RCC 7860 (cell line): ENCODE measurements at regions not wholly inside any gene's neighbourhood (a gene's known extent, or its start where the extent isn't known, plus 50 kb on each side); places are given as distances from the start of the nearest gene placed in this dataset.

ENCODE experiments used
- DNase-seq: peaks from one replicate; pipeline ENCODE4 v3.0.0-alpha.2; 2015; ENCODE audit warnings: low spot score
- FAIRE-seq: peaks from 2 replicates; lab custom pipeline; 2012; peaks lifted over from hg19 to GRCh38; lab: Jason Lieb, UNC

DNA sequence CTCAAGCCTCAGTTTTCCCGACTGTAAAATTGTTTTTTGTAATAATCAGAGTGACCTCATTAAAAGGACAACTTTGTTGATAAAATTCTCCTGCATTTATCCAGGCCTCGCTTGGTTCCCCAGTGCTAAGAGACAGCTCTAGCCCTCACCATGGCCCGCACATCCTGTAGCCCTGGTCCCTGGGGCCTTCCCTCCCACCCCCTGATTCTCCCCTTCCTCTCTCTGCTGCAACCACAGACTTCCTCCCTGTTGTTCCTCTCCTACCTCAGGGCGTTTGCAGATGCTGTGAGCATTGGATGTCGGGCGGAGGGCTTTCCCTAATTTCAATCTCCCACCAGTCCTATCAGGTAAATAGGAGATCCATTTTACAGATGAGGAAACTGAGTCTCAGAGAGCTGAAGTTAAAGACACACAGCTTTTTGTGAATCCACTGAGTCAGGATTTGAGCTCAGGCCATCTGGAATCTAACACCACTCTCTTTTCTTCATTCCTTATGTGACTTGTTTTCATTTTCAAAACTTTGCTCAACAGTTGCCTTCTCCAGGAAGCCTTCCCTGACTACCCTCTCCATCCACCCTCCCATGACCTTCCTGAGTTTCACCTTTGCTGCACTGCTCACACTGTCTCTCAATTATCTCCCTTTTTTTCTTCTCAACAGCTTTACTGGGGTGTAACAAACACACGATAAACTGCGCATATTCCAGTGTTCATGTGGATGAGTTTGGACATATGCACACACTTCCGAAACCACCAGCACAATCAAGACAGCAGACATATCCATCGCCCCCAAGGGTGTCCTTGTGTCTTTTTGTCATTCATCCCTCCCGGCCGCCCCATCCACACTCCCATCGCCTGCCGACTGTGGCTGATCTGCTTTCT, 107.1 kb downstream of the CEBPB start:
- DNase-seq (no peak), FAIRE-seq (no peak)

GRCh38 chr20:50298554-50299324, 108.1 kb downstream of the CEBPB start:
- DNase-seq (peak; percentile 63), FAIRE-seq (no peak)

- FAIRE-seq (no peak), DNase-seq (no peak)
Measured at GRCh38 chr20:50299325-50299629, 108.6 kb downstream of the CEBPB start.

DNA sequence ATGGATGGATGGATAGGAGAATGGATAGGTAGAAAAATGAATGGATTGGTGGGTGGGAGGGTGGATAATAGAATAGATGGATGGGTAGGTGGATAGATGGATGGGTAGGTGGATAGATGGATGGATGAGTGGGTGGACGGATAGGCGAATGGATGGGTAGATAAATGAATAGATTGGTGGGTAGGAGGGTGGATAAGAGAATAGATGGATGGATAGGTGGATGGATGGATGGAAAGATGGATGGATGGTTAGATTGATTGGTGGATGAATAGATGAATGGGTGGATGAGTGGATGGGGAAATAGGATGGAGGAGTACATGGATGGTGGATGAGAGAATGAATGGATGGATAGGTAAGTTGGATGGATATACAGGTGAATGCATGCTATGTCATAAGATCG, 110.5 kb downstream of the CEBPB start:
- FAIRE-seq (no peak), DNase-seq (no peak)

DNA sequence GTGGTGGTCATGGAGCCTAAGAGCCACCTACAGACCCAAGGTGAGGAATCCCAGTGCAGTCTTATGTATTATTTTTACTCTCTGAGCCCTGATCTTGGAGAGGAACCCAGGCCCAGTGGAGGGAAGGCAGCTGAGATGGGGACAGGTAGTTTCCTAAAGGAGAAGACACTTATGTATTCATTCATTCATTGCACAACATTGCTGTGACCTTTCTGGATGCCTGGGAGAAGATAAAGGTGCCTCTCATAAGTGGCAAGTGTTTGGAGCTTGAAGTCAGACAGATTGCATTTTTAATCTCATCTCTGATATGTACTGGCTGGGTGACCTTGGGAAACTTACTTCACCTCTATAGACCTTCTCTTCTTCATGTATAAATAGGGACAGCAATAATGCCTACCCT, 111.1 kb downstream of the CEBPB start:
- no peak for FAIRE-seq
- no peak for DNase-seq

GRCh38 chr20:50302341-50303057, 111.9 kb downstream of the CEBPB start:
- DNase-seq (no peak), FAIRE-seq (no peak)

GRCh38 chr20:50303573-50304500, 113.2 kb downstream of the CEBPB start:
- FAIRE-seq (no peak), DNase-seq (peak; percentile 52)

DNA sequence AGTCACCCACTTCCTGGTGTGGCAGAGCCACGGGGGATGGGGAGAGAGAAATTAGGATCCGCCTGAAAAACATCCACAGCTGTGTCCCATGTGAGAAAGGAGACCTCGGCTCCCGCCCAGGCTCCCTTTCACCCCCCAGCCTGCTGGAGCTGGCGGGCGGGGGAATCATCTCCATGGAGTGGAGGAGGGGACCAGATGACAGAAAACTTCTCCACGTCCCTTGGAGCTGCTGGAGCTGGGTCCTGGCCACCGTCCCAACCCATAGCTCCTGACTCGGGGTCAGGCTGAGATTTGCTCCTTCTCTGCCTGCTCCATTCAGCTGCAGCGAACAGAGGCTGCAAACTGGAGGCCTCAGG, 113.8 kb downstream of the CEBPB start:
- DNase-seq (no peak), FAIRE-seq (no peak)

GRCh38 chr20:50304923-50305635, 114.4 kb downstream of the CEBPB start:
- DNase-seq (peak; percentile 61), FAIRE-seq (no peak)

- no peak for FAIRE-seq
- peak; percentile 13 for DNase-seq
Measured at GRCh38 chr20:50305636-50306477, 115.2 kb downstream of the CEBPB start.

DNA sequence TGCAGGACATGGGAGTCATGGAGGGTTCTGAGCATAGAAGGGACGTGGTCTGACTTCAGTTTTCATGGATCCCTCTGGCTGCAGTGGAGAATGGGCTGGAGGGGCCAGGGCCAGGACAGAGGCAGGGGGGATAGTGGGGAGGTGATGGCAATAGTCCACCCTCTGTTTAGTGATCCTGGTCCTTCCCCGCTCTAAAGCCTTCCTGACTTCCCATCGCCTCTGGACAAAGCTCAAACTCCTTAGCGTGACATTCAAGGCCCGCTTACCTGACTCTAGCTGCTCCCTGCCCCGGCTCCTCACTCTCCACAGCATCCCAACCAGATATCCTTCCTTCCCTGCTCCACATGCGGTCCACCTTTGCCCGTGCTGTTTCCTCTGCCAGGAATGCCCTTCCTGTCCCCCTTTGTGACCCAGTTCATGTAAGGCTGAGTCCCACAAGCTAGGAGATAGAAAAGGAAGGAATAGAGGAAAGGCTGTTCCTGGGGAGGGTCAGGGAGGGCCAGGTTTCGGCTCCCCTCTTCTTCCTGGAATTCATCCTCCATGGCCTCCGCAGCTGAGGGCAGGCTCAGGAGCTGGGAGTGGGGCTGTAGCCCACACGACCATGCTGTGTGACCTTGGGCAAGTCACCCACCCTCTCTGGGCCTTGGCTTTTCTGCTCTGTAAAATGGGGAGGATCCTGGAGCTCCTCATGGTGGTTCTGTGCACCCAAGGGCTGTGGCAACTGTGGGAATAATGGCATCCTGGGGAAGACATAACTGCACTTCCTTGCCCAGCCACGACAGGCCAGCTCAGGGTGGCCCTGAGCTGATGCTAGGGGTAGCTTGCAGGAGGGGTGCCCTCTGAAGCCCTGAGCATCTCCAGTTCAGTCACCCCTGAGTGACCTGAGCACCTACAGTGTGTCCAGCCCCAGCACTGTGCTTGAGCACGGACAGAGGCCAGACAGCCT, 116.1 kb downstream of the CEBPB start:
- FAIRE-seq (no peak), DNase-seq (no peak)

DNA sequence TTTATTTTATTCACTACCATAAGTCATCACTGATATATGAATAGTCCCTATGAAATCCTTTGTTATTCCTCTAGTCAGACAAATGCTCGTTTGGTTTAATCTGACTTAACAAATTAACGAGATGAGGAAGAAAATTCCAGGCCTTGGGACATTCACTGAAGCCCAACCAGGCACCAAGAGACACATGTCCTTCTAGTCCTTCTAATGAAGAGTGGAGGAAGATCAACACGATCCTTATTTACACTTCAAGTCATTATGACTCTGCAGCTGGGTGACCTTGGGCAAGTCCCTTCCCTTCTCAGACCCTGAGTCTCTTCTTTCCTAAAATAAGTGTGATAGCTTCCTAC, 117.5 kb downstream of the CEBPB start:
- DNase-seq (no peak), FAIRE-seq (no peak)

DNA sequence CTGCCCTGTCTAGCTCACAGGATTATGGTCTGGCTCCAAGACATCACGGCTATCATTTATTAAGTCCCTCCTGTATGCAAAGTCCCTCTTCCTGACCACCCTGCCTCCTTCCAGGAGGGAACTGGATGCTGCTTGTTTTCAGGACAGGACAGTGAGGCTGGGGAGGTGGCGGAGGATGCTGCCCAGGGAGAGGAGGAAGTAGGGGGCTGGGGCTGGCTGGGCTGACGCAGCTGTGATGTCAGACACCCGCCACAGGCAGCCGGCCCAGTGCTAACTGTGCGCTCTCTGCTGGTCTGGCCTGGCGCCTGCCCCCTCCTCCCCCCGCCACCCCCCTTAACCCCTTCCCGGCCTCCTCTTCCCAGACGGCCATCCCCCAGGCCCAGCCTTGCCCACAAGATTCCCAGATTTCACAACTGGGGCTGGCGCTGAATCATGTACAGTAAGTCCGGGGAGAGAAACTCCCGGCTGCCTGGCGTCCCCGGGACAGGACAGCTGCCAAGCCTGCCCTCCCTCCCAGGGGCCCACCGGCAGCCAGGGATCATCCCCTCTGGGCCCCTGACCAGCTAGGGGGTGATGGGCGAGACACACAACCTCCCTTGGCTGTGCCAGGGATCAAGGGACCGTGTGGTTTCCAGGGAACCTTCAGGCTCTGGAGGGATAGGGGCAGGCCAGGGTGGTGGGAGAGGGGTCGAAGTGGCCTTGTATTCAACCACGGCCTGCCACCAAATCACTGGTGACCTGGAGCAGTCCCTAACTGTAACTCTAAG, 118.1 kb downstream of the CEBPB start:
- DNase-seq (peak; percentile 97), FAIRE-seq (peak; percentile 48)

DNA sequence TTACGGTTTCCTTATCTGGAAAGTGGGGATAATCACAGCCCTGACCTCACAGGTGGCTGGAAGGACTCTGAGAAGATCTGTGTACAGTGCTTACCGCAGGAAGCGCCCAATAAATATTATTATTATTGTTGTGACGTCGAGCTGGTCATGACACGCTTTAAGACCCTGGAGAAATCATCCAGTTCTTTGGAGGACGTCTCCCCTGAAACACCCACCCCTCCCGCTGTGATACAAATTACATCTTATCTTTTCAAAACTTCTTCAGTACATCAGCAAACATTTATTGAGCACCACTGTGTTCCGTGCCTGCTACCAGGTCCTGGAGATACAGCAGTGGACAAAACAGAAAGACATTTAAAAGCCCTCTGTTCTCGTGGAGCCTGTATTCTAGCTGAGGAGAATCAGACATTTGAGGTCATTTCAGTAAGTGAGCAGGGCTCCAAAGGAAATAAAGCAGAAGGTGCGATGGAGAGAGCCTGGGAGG, 118.7 kb downstream of the CEBPB start:
- FAIRE-seq (no peak), DNase-seq (no peak)

GRCh38 chr20:50309764-50310672, 119.4 kb downstream of the CEBPB start:
- no peak for DNase-seq
- FAIRE-seq, result no peak

DNA sequence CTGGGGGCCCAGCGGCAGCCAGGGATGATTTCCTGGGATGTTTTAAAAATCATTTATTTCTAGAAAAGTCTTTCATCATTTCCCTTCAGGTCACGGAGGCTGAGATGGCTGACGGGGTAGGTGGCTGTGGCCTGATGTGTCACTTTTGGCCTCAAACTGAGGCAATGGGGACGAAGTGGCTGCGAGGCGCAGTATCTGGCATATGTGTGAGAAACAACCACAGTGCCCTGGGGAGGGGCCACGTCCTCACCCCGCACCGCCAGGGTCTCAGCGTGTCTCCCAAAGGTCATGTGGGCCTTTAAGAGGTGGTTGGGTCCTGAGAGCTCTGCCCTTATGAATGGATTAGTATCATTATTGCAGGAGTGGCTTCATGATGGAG, 120.0 kb downstream of the CEBPB start:
- FAIRE-seq, result no peak

More for the DNA sequence above, 120.0 kb downstream of the CEBPB start:
- no peak for DNase-seq
